ENCODE measurements at regions not wholly inside any gene's neighbourhood (a gene's known extent, or its start where the extent isn't known, plus 50 kb on each side); places are given as distances from the start of the nearest gene placed in this dataset.

DNA sequence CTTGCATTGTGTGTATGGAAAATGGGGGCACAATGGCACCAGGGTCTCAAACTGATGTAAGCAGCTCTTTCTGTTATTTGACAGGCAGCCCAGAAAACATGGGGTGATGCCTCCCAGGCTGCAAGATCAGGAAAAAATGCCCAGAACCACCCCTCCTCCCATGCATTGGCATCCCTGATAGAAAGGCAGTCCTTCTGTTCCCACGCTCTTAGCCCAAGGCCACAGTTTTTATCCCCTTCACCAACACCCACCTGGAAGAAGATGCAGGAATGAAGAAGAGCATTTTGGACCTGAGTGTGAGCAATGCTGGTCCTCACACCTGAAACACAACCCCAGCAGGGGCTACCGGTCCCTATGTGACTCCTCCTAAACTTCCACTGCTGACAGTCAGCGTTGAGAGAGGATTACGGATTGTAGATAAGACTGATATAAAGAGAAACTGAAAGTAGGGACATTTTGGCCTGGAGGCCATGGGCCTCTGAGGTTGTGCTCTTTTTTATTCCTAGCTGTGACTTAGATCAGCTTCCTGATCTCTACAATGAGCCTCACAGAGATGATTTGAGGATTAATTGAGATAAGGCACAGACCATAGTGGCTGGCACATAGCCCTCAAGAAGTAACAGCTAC is 386.0 kb upstream of the ATP5MC3 start:
- Histone ChIP-seq H3K4me1 (ENCODE audit: control insufficient read depth, insufficient read depth, low read length) (no peaks in the 10 kb centered on the region), H3K9me3 (ENCODE audit: control insufficient read depth, insufficient read depth, low read length) (no peaks in the 10 kb centered on the region), H3K36me3 (ENCODE audit: control insufficient read depth, insufficient read depth, low read length) (no peaks in the 10 kb centered on the region), H3K4me3 (ENCODE audit: low read depth, low read length) (no peak overlapping the region), H3K27ac (ENCODE audit: low read depth, low read length) (no peak overlapping the region), H3K9ac (ENCODE audit: low read depth, low read length) (no peak overlapping the region), H3K27me3 (ENCODE audit: control insufficient read depth, insufficient read depth, low read length) (no peaks in the 10 kb centered on the region)

DNA sequence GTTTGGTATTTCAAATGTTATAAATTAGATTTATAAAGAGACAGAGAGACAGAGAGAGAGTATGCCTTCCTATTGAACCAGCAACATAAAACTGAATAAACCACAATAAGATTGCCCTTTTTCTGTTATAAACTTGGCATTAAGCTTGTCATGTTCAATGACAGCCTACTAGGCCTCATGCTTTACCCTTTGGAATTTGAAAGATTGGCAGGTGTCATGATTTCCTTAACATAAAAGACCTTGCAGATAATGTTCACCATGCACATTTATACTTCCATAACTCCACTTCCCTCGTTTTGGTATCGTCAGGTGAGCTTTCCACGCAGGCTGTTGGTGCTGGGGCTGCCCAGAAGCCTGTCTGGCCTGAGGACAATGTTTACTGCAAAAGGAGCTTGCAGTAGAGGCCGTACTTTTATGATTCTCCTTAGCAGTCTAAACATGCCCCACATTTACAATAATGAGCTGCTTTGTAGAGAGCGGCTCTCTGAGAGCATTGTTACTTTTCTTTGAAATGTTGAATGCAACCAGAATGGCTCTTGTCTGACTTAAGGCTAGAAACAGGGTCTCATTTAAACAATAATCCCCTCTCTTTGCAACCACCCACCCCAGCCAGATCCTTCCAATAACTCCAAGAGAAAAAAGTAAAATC is 379.1 kb upstream of the ATP5MC3 start:
- Histone ChIP-seq H3K4me3 (ENCODE audit: low read depth, low read length) (no peak overlapping the region), H3K4me1 (ENCODE audit: control insufficient read depth, insufficient read depth, low read length) (peaks cover 25% of the 10 kb centered on the region), H3K9ac (ENCODE audit: low read depth, low read length) (no peak overlapping the region), H3K27ac (ENCODE audit: low read depth, low read length) (no peak overlapping the region), H3K27me3 (ENCODE audit: control insufficient read depth, insufficient read depth, low read length) (no peaks in the 10 kb centered on the region), H3K9me3 (ENCODE audit: control insufficient read depth, insufficient read depth, low read length) (no peaks in the 10 kb centered on the region), H3K36me3 (ENCODE audit: control insufficient read depth, insufficient read depth, low read length) (no peaks in the 10 kb centered on the region)

DNA sequence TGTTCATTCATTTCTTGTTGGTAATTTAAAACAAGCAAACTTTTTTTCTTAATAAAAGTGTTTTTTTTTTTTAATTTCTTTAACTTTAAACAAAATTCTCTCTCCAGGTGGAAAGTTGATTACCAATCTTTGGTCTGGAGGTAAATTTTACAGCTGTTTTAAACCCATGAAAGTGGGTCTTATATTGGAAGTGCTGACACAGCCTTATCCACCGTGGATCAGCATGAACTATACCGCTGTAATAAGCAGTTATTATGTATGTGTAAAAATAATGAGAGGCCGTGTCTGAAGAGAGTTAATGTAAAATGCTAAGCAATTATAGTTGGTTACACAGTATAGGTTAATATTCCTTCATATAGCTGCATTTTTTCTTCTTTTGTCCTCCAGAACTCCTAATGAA is 378.1 kb upstream of the ATP5MC3 start:
- no peak overlapping the region for H3K4me3 ChIP-seq (ENCODE audit: low read depth, low read length)
- no peak overlapping the region for H3K9ac ChIP-seq (ENCODE audit: low read depth, low read length)
- no peaks in the 10 kb centered on the region for H3K27me3 ChIP-seq (ENCODE audit: control insufficient read depth, insufficient read depth, low read length)
- H3K36me3 ChIP-seq (ENCODE audit: control insufficient read depth, insufficient read depth, low read length) = no peaks in the 10 kb centered on the region
- no peaks in the 10 kb centered on the region for H3K9me3 ChIP-seq (ENCODE audit: control insufficient read depth, insufficient read depth, low read length)
- peaks cover 25% of the 10 kb centered on the region for H3K4me1 ChIP-seq (ENCODE audit: control insufficient read depth, insufficient read depth, low read length)
- no peak overlapping the region for H3K27ac ChIP-seq (ENCODE audit: low read depth, low read length)

DNA sequence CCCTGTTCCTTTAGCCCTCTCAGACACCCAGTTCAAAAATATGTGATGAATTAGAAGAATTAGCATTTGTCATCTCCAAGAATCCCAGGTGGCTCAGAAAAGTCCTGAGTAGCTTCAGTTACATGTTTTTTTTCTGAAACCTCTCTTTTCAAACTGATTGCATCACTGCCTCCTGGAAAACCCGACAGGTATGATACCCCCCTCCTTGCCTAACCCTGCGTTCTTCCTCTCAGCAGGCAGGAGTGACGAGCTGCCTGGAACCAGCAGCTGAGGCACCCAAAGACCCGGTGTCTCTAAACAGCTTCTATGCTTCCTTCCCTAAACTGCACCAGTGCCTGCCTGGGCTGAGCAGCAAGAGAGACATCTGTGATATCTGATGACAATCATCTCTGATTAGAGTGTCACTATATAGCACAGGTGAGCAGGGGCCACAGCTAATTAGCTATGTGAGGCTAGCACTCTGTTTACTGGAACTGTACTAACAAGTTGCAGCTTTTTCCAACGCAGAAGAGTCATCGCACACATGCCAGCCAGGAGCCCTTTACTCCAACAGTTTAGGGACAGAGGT is 376.4 kb upstream of the ATP5MC3 start:
- Histone ChIP-seq H3K4me3 (ENCODE audit: low read depth, low read length) (no peak overlapping the region), H3K36me3 (ENCODE audit: control insufficient read depth, insufficient read depth, low read length) (no peaks in the 10 kb centered on the region), H3K27ac (ENCODE audit: low read depth, low read length) (no peak overlapping the region), H3K9me3 (ENCODE audit: control insufficient read depth, insufficient read depth, low read length) (no peaks in the 10 kb centered on the region), H3K27me3 (ENCODE audit: control insufficient read depth, insufficient read depth, low read length) (no peaks in the 10 kb centered on the region), H3K4me1 (ENCODE audit: control insufficient read depth, insufficient read depth, low read length) (peaks cover 25% of the 10 kb centered on the region), H3K9ac (ENCODE audit: low read depth, low read length) (no peak overlapping the region)

DNA sequence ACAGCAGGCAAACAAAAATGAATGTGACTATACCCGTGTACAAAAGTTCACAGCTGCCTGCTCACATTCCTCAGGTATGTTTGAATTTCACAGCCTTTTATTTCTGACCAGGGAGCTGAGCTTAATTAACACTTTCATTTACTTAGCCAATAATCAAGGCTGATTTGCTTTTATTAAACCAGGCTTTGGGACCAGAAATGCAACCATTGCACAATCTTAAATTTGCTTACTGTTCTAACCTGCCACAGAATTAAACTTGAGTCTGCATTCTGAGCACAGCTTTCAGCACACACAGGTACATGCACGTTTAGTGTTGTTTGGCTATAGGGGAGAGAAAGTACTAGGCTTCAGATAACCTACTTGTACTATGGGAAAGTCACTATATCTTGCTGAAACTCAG is 372.4 kb upstream of the ATP5MC3 start:
- no peaks in the 10 kb centered on the region for H3K27me3 ChIP-seq (ENCODE audit: control insufficient read depth, insufficient read depth, low read length)
- 0 out of 2 replicates have a peak, but pooled peaks cover 9% of the 10 kb centered on the region for H3K4me1 ChIP-seq (ENCODE audit: control insufficient read depth, insufficient read depth, low read length)
- no peaks in the 10 kb centered on the region for H3K9me3 ChIP-seq (ENCODE audit: control insufficient read depth, insufficient read depth, low read length)
- H3K9ac ChIP-seq (ENCODE audit: low read depth, low read length) = no peak overlapping the region
- no peaks in the 10 kb centered on the region for H3K36me3 ChIP-seq (ENCODE audit: control insufficient read depth, insufficient read depth, low read length)
- no peak overlapping the region for H3K4me3 ChIP-seq (ENCODE audit: low read depth, low read length)
- H3K27ac ChIP-seq (ENCODE audit: low read depth, low read length) = no peak overlapping the region

DNA sequence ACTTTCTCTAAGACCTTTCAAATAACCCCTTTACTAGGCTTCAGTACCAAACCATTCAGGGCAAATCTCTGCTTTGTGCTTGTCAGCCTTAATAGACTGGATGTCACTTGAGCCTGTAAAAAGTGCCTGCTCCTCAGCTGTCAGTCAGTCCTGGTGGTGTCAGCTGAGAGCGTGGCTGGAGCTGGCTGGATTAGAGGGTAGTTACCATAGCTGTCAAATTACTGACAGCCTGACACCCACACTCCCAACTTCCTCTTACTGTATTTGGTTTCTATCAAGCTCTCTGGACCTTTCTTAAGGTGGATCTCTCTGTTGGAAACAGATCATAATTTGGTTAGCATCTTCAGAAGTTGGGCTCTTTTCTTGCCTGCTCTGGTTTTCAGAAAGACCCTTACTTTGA is 371.4 kb upstream of the ATP5MC3 start:
- H3K9me3 ChIP-seq (ENCODE audit: control insufficient read depth, insufficient read depth, low read length) = no peaks in the 10 kb centered on the region
- H3K27ac ChIP-seq (ENCODE audit: low read depth, low read length) = no peak overlapping the region
- no peaks in the 10 kb centered on the region for H3K27me3 ChIP-seq (ENCODE audit: control insufficient read depth, insufficient read depth, low read length)
- H3K9ac ChIP-seq (ENCODE audit: low read depth, low read length) = no peak overlapping the region
- no peaks in the 10 kb centered on the region for H3K36me3 ChIP-seq (ENCODE audit: control insufficient read depth, insufficient read depth, low read length)
- H3K4me3 ChIP-seq (ENCODE audit: low read depth, low read length) = no peak overlapping the region
- 0 out of 2 replicates have a peak, but pooled peaks cover 5% of the 10 kb centered on the region for H3K4me1 ChIP-seq (ENCODE audit: control insufficient read depth, insufficient read depth, low read length)

DNA sequence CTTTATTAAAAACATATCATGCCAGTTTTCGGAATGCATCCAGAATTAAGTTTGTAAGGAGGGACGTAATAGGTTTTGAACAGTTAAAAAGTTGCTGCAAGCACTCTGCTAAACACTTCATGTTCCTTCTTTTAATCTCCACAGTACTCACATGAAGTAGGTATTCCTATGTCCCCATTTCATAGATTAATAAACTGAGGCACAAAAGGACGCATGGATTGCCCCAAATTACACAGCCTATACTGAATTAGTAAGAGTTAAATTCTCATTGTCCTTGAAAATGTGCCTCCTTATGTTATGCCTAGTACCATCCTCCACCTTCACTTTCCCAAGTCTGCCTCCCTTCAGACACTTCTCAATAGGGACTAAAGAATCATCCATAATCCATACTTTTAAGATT is 358.9 kb upstream of the ATP5MC3 start:
- no peaks in the 10 kb centered on the region for H3K4me1 ChIP-seq (ENCODE audit: control insufficient read depth, insufficient read depth, low read length)
- no peaks in the 10 kb centered on the region for H3K27me3 ChIP-seq (ENCODE audit: control insufficient read depth, insufficient read depth, low read length)
- no peak overlapping the region for H3K27ac ChIP-seq (ENCODE audit: low read depth, low read length)
- no peaks in the 10 kb centered on the region for H3K36me3 ChIP-seq (ENCODE audit: control insufficient read depth, insufficient read depth, low read length)
- H3K4me3 ChIP-seq (ENCODE audit: low read depth, low read length) = no peak overlapping the region
- no peaks in the 10 kb centered on the region for H3K9me3 ChIP-seq (ENCODE audit: control insufficient read depth, insufficient read depth, low read length)
- H3K9ac ChIP-seq (ENCODE audit: low read depth, low read length) = no peak overlapping the region

DNA sequence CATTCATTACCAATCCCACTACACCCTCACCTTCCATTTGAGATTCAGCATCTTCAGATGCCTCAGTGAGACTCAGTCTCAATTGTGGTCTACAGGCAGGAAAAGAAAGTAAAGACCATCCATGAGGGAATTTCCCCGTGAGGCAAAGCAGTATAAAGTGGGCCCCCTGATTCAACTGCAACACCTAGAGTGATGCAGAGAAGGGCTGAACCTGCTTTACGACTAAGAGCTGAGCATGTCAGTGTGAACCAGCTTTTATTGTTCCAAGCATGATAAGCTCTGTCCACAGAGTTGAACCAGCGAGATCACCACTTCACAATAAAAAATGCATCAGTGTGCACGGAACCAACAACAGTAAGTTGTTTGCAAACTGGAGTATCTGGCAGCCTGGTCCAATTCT is 357.6 kb upstream of the ATP5MC3 start:
- Histone ChIP-seq H3K9me3 (ENCODE audit: control insufficient read depth, insufficient read depth, low read length) (no peaks in the 10 kb centered on the region), H3K4me3 (ENCODE audit: low read depth, low read length) (no peak overlapping the region), H3K36me3 (ENCODE audit: control insufficient read depth, insufficient read depth, low read length) (no peaks in the 10 kb centered on the region), H3K27me3 (ENCODE audit: control insufficient read depth, insufficient read depth, low read length) (no peaks in the 10 kb centered on the region), H3K9ac (ENCODE audit: low read depth, low read length) (no peak overlapping the region), H3K27ac (ENCODE audit: low read depth, low read length) (no peak overlapping the region), H3K4me1 (ENCODE audit: control insufficient read depth, insufficient read depth, low read length) (no peaks in the 10 kb centered on the region)

DNA sequence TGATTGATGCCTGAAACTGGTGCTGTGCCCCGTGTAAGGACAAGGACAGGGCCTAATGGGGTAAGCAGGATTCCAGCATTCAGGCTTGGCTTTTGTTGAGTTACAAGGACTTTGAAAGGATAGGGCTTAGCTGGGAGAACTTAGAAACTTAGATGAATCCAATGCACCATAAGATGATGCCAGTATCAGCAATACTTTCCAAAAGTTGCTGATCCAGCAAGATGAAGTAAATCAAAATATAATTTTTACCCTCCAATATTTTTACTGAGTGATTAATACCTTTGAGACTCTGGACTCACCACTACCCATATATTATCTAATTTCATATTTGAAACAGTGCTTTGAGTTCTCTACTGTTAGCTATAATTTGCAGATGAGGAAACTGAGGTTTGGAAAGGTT is 354.5 kb upstream of the ATP5MC3 start:
- no peaks in the 10 kb centered on the region for H3K27me3 ChIP-seq (ENCODE audit: control insufficient read depth, insufficient read depth, low read length)
- no peak overlapping the region for H3K4me3 ChIP-seq (ENCODE audit: low read depth, low read length)
- no peaks in the 10 kb centered on the region for H3K4me1 ChIP-seq (ENCODE audit: control insufficient read depth, insufficient read depth, low read length)
- no peaks in the 10 kb centered on the region for H3K36me3 ChIP-seq (ENCODE audit: control insufficient read depth, insufficient read depth, low read length)
- no peak overlapping the region for H3K27ac ChIP-seq (ENCODE audit: low read depth, low read length)
- H3K9me3 ChIP-seq (ENCODE audit: control insufficient read depth, insufficient read depth, low read length) = no peaks in the 10 kb centered on the region
- H3K9ac ChIP-seq (ENCODE audit: low read depth, low read length) = no peak overlapping the region

DNA sequence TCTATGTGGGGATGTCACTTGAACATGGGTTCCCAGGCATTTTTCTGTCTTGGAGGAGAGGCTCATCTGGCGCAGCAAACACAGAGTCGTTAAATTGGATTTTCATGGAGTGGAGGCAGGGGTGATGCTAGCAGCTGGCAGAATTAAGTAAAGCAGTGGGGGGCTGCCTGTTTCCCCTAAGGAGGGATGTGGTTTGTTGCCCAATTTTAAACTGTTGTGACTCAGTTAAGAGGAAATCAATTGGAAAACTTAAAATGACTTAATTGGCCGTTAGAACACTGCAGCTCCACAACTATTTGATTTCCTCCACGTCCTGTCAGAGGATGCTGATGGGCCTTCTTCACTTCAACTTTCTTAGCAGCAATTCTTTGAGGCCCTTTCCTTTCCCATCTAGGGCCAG is 354.1 kb upstream of the ATP5MC3 start:
- Histone ChIP-seq H3K9ac (ENCODE audit: low read depth, low read length) (no peak overlapping the region), H3K9me3 (ENCODE audit: control insufficient read depth, insufficient read depth, low read length) (no peaks in the 10 kb centered on the region), H3K4me3 (ENCODE audit: low read depth, low read length) (no peak overlapping the region), H3K27me3 (ENCODE audit: control insufficient read depth, insufficient read depth, low read length) (no peaks in the 10 kb centered on the region), H3K27ac (ENCODE audit: low read depth, low read length) (no peak overlapping the region), H3K4me1 (ENCODE audit: control insufficient read depth, insufficient read depth, low read length) (no peaks in the 10 kb centered on the region), H3K36me3 (ENCODE audit: control insufficient read depth, insufficient read depth, low read length) (no peaks in the 10 kb centered on the region)

DNA sequence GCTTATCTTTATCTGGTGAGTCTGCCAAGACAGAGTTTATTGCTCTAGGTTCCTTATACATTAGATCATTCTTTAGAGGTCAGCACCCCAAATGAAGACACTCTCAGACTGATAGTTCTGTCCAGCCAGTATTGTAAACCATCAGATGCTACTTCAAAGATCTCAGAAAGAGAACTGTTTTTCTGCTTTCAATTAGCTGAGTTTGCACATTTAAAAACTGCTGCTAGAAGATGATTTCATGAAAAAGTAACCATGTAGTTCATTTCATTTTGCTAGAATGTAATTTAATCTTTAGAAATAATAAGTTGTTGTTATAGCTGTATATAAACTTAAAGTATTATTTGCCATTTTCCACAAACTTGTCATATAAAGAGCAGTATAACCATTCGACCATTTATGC is 344.5 kb upstream of the ATP5MC3 start:
- Histone ChIP-seq H3K27me3 (ENCODE audit: control insufficient read depth, insufficient read depth, low read length) (no peaks in the 10 kb centered on the region), H3K9ac (ENCODE audit: low read depth, low read length) (no peak overlapping the region), H3K27ac (ENCODE audit: low read depth, low read length) (no peak overlapping the region), H3K4me3 (ENCODE audit: low read depth, low read length) (no peak overlapping the region), H3K36me3 (ENCODE audit: control insufficient read depth, insufficient read depth, low read length) (no peaks in the 10 kb centered on the region), H3K4me1 (ENCODE audit: control insufficient read depth, insufficient read depth, low read length) (no peaks in the 10 kb centered on the region), H3K9me3 (ENCODE audit: control insufficient read depth, insufficient read depth, low read length) (no peaks in the 10 kb centered on the region)
